PFSK-1 (cell line): ENCODE measurements at regions not wholly inside any gene's neighbourhood (a gene's known extent, or its start where the extent isn't known, plus 50 kb on each side); places are given as distances from the start of the nearest gene placed in this dataset.

Experiments used
- POLR2AphosphoS5 ChIP-seq: IDR thresholded peaks from 2 replicates; pipeline ENCODE4 v1.6.1; 2012; ENCODE audit warnings: low read depth, mild to moderate bottlenecking, control low read depth, low read length, moderate library complexity
- SIN3A ChIP-seq: IDR thresholded peaks from 2 replicates; pipeline ENCODE4 v1.6.1; 2012; ENCODE audit warnings: mild to moderate bottlenecking, low read length, moderate library complexity, borderline replicate concordance; ENCODE audit not compliant: insufficient read depth
- TAF1 ChIP-seq: IDR thresholded peaks from 2 replicates; pipeline ENCODE4 v1.6.1; 2012; ENCODE audit warnings: low read length, control low read depth, borderline replicate concordance; ENCODE audit not compliant: insufficient read depth
- TF ChIP-seq, protein P1 (sequence below), 2 experiments: IDR thresholded peaks; 2 replicates each; pipeline versions ENCODE4 v1.6.1 to v1.8.0; 2011 to 2012; ENCODE audit warnings: low read depth in 2 of 2, low read length in 2 of 2, control low read depth in 1 of 2, inconsistent platforms in 1 of 2, mild to moderate bottlenecking in 1 of 2, moderate library complexity in 1 of 2; ENCODE audit not compliant: insufficient read depth in 1 of 2

GRCh38 chr12:90631591-90632212 lies 323.3 kb downstream of the CCER1 start:
- TF ChIP-seq POLR2AphosphoS5, result no peak
- TF ChIP-seq, protein P1, sequence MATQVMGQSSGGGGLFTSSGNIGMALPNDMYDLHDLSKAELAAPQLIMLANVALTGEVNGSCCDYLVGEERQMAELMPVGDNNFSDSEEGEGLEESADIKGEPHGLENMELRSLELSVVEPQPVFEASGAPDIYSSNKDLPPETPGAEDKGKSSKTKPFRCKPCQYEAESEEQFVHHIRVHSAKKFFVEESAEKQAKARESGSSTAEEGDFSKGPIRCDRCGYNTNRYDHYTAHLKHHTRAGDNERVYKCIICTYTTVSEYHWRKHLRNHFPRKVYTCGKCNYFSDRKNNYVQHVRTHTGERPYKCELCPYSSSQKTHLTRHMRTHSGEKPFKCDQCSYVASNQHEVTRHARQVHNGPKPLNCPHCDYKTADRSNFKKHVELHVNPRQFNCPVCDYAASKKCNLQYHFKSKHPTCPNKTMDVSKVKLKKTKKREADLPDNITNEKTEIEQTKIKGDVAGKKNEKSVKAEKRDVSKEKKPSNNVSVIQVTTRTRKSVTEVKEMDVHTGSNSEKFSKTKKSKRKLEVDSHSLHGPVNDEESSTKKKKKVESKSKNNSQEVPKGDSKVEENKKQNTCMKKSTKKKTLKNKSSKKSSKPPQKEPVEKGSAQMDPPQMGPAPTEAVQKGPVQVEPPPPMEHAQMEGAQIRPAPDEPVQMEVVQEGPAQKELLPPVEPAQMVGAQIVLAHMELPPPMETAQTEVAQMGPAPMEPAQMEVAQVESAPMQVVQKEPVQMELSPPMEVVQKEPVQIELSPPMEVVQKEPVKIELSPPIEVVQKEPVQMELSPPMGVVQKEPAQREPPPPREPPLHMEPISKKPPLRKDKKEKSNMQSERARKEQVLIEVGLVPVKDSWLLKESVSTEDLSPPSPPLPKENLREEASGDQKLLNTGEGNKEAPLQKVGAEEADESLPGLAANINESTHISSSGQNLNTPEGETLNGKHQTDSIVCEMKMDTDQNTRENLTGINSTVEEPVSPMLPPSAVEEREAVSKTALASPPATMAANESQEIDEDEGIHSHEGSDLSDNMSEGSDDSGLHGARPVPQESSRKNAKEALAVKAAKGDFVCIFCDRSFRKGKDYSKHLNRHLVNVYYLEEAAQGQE (IDR thresholded peaks at IDR 0.05; ENCODE audit: insufficient read depth in 1 of 2, low read depth in 2 of 2, low read length in 2 of 2), result no peak
- no peak for TF ChIP-seq SIN3A
- no peak for TF ChIP-seq TAF1
